C4-2B (cell line): ENCODE measurements at regions not wholly inside any gene's neighbourhood (a gene's known extent, or its start where the extent isn't known, plus 50 kb on each side); places are given as distances from the start of the nearest gene placed in this dataset.

Experiments
- ZFX ChIP-seq: fragments of 450-650 bp; IDR thresholded peaks from 2 replicates; pipeline ENCODE4 v1.6.1; 2017
- TF ChIP-seq, protein P1 (sequence below): fragments of 450-650 bp; conservative IDR thresholded peaks from 2 replicates; pipeline ENCODE4 v1.5.1; 2017; ENCODE audit warnings: mild to moderate bottlenecking

DNA sequence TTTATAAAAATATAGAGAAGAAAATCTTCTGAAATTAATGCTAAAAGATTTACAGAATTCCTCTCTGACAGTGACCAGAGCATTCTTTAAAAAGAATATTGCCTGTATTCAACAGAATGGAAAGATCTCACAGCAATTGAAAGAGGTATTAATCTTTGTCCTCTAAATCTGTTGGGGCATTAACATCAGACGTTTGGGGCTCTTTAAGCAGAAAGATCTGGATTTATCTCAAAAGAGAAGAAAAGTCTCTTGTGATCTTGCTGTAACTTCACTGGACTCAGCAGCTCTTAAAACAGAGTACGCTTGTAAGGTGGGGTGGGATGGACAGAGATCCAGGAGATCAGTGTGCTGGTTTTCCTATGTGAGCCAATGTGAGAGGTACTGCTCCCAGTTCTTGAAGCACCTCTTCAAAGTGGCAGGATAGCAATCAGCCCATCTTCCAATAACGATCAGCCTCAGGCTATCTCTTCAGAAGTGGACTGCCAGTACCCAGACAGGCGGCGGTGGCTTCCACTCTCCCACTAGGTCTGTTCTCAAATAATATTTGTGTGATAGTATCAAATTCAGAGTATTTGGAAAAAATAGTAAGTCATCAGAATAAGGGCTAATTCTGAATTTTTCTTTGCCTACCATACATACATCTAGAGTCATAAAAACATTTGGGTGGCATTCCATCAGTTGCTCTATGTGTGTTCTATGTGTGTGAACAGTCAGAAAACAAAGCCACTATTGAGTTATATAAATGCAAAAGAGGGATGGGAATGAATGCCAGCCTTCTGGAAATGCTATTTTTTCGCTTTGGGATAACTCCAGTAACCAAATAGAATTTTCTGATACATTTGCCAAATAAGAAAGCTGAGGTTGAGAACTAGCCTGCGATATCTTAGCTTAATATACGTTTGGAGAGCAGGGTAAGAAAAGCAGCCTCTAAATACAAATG, 237.4 kb upstream of the RGS6 start:
- TF ChIP-seq, protein P1, sequence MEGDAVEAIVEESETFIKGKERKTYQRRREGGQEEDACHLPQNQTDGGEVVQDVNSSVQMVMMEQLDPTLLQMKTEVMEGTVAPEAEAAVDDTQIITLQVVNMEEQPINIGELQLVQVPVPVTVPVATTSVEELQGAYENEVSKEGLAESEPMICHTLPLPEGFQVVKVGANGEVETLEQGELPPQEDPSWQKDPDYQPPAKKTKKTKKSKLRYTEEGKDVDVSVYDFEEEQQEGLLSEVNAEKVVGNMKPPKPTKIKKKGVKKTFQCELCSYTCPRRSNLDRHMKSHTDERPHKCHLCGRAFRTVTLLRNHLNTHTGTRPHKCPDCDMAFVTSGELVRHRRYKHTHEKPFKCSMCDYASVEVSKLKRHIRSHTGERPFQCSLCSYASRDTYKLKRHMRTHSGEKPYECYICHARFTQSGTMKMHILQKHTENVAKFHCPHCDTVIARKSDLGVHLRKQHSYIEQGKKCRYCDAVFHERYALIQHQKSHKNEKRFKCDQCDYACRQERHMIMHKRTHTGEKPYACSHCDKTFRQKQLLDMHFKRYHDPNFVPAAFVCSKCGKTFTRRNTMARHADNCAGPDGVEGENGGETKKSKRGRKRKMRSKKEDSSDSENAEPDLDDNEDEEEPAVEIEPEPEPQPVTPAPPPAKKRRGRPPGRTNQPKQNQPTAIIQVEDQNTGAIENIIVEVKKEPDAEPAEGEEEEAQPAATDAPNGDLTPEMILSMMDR: no peak
- TF ChIP-seq ZFX: no peak
